CD4-positive, alpha-beta T cell (primary cell): ENCODE measurements at regions not wholly inside any gene's neighbourhood (a gene's known extent, or its start where the extent isn't known, plus 50 kb on each side); places are given as distances from the start of the nearest gene placed in this dataset.

ENCODE experiments used
- ATAC-seq: fragments of 200-7000 bp; cut with Tn5 transposase; one replicate; pipeline ENCODE4 v1.10.0; 2022; ENCODE audit warnings: mild to moderate bottlenecking; ENCODE audit not compliant: poor library complexity
- CTCF ChIA-PET: fragments of 350-600 bp; sonication (Branson Sonifier 250); formaldehyde crosslinking; loops from one replicate; lab custom pipeline; 2021; ENCODE audit warnings: antibody characterized with exemption, inconsistent platforms; lab: Charles Lee
- POLR2A ChIA-PET: fragments of 350-600 bp; sonication (Branson Sonifier 250); formaldehyde crosslinking; loops from one replicate; lab custom pipeline; 2021; ENCODE audit warnings: antibody characterized with exemption, inconsistent platforms; lab: Charles Lee
- DNase-seq, 14 experiments: peaks; one replicate each; pipeline ENCODE4 v3.0.0-alpha.2; 2013 to 2020; ENCODE audit warnings: mixed read lengths in 2 of 14
- H3K27ac ChIP-seq, 2 donors: one replicate each; pipeline versions ENCODE4 v1.5.1 to v1.7.0; 2013; ENCODE audit warnings: low read length in 2 of 2, low read depth in 1 of 2, mild to moderate bottlenecking in 1 of 2
- H3K27me3 ChIP-seq, 2 experiments: 1 replicate in 1 of 2; 2 replicates in 1 of 2; pipeline versions ENCODE4 v1.6.1 to v1.7.0; 2013; ENCODE audit warnings: low read length in 2 of 2, control low read depth in 1 of 2, mild to moderate bottlenecking in 1 of 2, moderate library complexity in 1 of 2; ENCODE audit not compliant: insufficient read depth in 2 of 2, control insufficient read depth in 1 of 2
- H3K36me3 ChIP-seq: one replicate; pipeline ENCODE4 v1.6.1; 2013; ENCODE audit warnings: low read length, control low read depth; ENCODE audit not compliant: insufficient read depth
- H3K4me1 ChIP-seq: one replicate; pipeline ENCODE4 v1.6.1; 2013; ENCODE audit warnings: low read length, control low read depth; ENCODE audit not compliant: insufficient read depth
- H3K4me3 ChIP-seq: one replicate; pipeline ENCODE4 v1.5.1; 2013; ENCODE audit warnings: mild to moderate bottlenecking, low read length, moderate library complexity
- H3K9me3 ChIP-seq, 2 experiments: 1 replicate in 1 of 2; 2 replicates in 1 of 2; pipeline versions ENCODE4 v1.6.1 to v1.7.0; 2013; ENCODE audit warnings: low read length in 2 of 2, mild to moderate bottlenecking in 2 of 2, control low read depth in 1 of 2, moderate library complexity in 1 of 2; ENCODE audit not compliant: control insufficient read depth in 1 of 2, insufficient read depth in 1 of 2
- H3K27ac Mint-ChIP-seq: one replicate; pipeline ENCODE4 v1.8.0; 2020; ENCODE audit warnings: mixed read lengths
- H3K27me3 Mint-ChIP-seq: one replicate; pipeline ENCODE4 v1.8.0; 2021; ENCODE audit warnings: mixed read lengths
- H3K36me3 Mint-ChIP-seq: one replicate; pipeline ENCODE4 v1.8.0; 2021; ENCODE audit warnings: low read depth, mixed read lengths
- H3K4me1 Mint-ChIP-seq: one replicate; pipeline ENCODE4 v1.8.0; 2021; ENCODE audit warnings: low read depth, mixed read lengths
- H3K4me3 Mint-ChIP-seq: one replicate; pipeline ENCODE4 v1.8.0; 2020; ENCODE audit warnings: mild to moderate bottlenecking, mixed read lengths
- H3K9me3 Mint-ChIP-seq: one replicate; pipeline ENCODE4 v1.8.0; 2020; ENCODE audit warnings: mixed read lengths
- intact Hi-C, 2 experiments: fragments of 100-400 bp; cut with DNase I in 1 of 2; cut with micrococcal nuclease in 1 of 2; formaldehyde crosslinking; loops; one replicate each; pipeline versions ENCODE4 v1.15.1 to v1.9.0; 2023 to 2025; cut with DNase I, micrococcal nuclease
- TF ChIP-seq, protein P1 (sequence below): fragments of 200-600 bp; IDR thresholded peaks from one replicate; pipeline ENCODE4 v1.8.0; 2022; ENCODE audit warnings: antibody characterized with exemption, mild to moderate bottlenecking

DNA sequence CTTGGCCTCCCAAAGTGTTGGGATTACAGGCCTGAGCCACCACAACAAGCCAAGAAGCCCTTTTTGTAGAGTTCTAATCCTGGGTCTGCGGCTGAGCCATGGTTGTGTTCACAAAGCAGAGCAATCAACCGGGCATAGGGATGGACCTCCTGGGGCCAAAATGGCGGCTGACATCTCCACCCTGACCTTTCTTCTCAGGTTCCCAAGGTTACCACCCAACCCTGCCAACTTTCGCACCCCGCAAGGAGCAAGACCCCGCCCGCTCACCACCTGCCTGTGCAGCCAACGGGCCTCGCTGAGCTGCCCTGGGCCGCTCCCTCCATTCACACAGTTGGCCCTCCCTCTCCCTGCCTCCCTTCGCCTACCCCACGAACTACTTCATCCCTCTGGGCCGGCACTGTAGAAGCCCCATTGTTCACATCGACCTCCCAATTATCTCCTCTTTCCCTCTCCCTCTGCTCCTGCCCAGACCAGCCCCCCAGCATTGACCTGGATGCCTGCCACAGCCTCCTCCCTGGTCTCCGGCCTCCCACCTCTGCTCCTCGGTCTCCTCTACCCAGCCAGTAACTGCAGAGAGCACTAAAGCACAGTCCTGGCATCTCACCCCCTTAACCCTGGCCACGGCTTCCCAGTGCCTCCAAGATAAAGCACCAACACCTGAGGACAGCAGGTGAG, 62.0 kb upstream of the TFRC start:
- H3K36me3 Mint-ChIP-seq, result no peaks in the 10 kb centered on the region
- no peaks in the 10 kb centered on the region for H3K27me3 Mint-ChIP-seq
- ChIA-PET POLR2A (interaction anchor here (0.6 kb wide), 1 partner anchor 32 kb away, joined by 5 read pairs; no protein-coding TSS in a partner anchor), CTCF (no interaction called here)
- no peaks in the 10 kb centered on the region for H3K36me3 ChIP-seq
- ATAC-seq (no peak), DNase-seq (no peak)
- no peaks in the 10 kb centered on the region for H3K4me1 Mint-ChIP-seq
- no peaks in the 10 kb centered on the region for H3K27me3 ChIP-seq
- peaks cover 13% of the 10 kb centered on the region for H3K4me1 ChIP-seq
- H3K9me3 Mint-ChIP-seq, result no peaks in the 10 kb centered on the region
- no peak overlapping the region for H3K27ac ChIP-seq
- TF ChIP-seq, protein P1, sequence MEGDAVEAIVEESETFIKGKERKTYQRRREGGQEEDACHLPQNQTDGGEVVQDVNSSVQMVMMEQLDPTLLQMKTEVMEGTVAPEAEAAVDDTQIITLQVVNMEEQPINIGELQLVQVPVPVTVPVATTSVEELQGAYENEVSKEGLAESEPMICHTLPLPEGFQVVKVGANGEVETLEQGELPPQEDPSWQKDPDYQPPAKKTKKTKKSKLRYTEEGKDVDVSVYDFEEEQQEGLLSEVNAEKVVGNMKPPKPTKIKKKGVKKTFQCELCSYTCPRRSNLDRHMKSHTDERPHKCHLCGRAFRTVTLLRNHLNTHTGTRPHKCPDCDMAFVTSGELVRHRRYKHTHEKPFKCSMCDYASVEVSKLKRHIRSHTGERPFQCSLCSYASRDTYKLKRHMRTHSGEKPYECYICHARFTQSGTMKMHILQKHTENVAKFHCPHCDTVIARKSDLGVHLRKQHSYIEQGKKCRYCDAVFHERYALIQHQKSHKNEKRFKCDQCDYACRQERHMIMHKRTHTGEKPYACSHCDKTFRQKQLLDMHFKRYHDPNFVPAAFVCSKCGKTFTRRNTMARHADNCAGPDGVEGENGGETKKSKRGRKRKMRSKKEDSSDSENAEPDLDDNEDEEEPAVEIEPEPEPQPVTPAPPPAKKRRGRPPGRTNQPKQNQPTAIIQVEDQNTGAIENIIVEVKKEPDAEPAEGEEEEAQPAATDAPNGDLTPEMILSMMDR, result no peak
- H3K27ac Mint-ChIP-seq, result no peak overlapping the region
- H3K4me3 ChIP-seq, result no peak overlapping the region
- no peaks in the 10 kb centered on the region for H3K9me3 ChIP-seq
- intact Hi-C loops, result no loop called here
- H3K4me3 Mint-ChIP-seq, result no peak overlapping the region

DNA sequence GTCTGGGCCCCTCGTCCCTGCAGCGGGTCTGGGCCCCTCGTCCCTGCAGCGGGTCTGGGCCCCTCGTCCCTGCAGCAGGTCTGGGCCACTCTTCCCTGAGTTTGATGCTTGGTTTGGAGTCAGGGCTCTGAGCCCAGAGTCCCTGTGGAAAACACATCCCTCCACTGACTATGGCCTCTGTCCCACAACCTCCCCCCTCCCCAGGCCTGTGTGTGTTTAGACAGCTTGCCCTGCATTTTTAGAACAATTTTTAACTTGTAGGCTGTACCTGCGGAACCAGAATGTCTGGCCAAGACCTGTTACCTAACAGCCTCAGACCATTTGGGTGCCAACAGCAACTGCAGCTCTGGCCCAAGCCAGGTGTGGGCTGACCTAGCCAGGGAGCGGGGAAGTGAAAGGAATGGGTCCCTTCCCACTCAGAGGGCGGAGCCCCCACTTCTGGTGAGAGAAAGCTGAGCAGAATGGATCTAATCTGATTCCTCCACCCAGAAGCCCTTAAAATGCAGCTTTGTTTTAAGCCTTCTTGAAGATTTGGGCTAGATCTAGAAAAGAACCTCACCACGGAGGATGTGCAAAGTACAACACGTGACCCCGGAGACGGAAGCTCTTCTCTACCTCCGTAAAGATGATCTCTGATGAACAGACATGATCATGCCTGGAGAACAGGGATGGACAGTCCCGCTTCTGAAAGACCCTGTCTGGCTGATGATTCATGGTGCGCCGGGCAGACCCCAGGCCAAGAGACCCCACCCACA, 60.5 kb upstream of the TFRC start:
- H3K4me3 Mint-ChIP-seq, result no peak overlapping the region

DNA sequence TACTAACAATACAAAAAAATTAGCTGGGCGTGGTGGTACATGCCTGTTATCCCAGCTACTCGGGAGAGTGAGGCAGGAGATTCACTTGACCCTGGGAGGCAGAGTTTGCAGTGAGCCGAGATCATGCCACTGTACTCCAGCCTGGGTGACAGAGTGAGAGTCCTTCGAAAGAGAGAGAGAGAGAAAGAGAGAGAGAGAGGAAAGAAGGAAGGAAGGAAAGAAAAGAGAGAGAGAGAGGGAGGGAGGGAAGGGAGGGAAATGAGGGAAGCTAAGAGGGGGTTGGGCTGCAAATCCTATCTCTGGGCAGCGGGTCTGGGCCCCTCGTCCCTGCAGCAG, 59.9 kb upstream of the TFRC start:
- H3K27me3 ChIP-seq, result no peaks in the 10 kb centered on the region
- intact Hi-C loops, result no loop called here
- no peak overlapping the region for H3K27ac Mint-ChIP-seq
- TF ChIP-seq, protein P1, result no peak
- H3K27ac ChIP-seq, result no peak overlapping the region
- no peaks in the 10 kb centered on the region for H3K27me3 Mint-ChIP-seq
- H3K36me3 ChIP-seq, result no peaks in the 10 kb centered on the region
- POLR2A ChIA-PET, result no interaction called here
- CTCF ChIA-PET, result no interaction called here
- H3K4me3 Mint-ChIP-seq, result no peak overlapping the region
- H3K4me3 ChIP-seq, result no peak overlapping the region
- H3K4me1 Mint-ChIP-seq, result no peaks in the 10 kb centered on the region
- H3K9me3 Mint-ChIP-seq, result no peaks in the 10 kb centered on the region
- DNase-seq, result no peak
- peaks cover 13% of the 10 kb centered on the region for H3K4me1 ChIP-seq
- no peak for ATAC-seq
- no peaks in the 10 kb centered on the region for H3K9me3 ChIP-seq
- H3K36me3 Mint-ChIP-seq, result no peaks in the 10 kb centered on the region

More for the DNA sequence above, 60.5 kb upstream of the TFRC start:
- CTCF ChIA-PET, result no interaction called here
- no peaks in the 10 kb centered on the region for H3K27me3 ChIP-seq
- no peaks in the 10 kb centered on the region for H3K27me3 Mint-ChIP-seq
- no peaks in the 10 kb centered on the region for H3K4me1 Mint-ChIP-seq
- H3K36me3 Mint-ChIP-seq, result no peaks in the 10 kb centered on the region
- TF ChIP-seq, protein P1, result no peak
- no peaks in the 10 kb centered on the region for H3K9me3 Mint-ChIP-seq
- POLR2A ChIA-PET, result no interaction called here
- no peaks in the 10 kb centered on the region for H3K36me3 ChIP-seq
- no peak overlapping the region for H3K4me3 ChIP-seq
- H3K9me3 ChIP-seq, result no peaks in the 10 kb centered on the region
- intact Hi-C loops, result no loop called here
- DNase-seq, result no peak
- ATAC-seq, result no peak
- no peak overlapping the region for H3K27ac ChIP-seq
- no peak overlapping the region for H3K27ac Mint-ChIP-seq
- peaks cover 13% of the 10 kb centered on the region for H3K4me1 ChIP-seq
